ENCODE measurements at regions not wholly inside any gene's neighbourhood (a gene's known extent, or its start where the extent isn't known, plus 50 kb on each side); places are given as distances from the start of the nearest gene placed in this dataset.
"Not testable (repeated sequence)": the region's sequence is repeated elsewhere in the genome, so short reads cannot be mapped to it uniquely, and the experiment has no call there.

DNA sequence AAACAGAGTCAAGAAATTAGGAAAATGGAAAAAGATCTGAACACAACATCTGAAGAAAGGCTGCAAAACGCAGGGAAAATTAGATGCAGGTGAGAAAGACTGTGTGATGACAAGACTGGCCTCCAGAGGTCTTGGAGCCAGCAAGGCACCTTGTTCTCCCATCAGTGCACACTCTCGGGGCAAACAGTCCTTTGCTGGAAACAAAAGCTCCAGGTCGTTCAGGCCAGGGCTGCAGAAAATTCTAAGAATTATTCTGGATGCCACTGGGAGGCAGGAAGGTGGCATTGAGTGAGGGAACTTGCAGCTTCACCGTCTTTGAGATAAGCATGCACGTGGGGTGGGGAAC is 219.9 kb upstream of the SSTR4 start:
- DNase-seq (ENCODE audit: low read depth in 4 of 4, low spot score in 3 of 4) = no peak

DNA sequence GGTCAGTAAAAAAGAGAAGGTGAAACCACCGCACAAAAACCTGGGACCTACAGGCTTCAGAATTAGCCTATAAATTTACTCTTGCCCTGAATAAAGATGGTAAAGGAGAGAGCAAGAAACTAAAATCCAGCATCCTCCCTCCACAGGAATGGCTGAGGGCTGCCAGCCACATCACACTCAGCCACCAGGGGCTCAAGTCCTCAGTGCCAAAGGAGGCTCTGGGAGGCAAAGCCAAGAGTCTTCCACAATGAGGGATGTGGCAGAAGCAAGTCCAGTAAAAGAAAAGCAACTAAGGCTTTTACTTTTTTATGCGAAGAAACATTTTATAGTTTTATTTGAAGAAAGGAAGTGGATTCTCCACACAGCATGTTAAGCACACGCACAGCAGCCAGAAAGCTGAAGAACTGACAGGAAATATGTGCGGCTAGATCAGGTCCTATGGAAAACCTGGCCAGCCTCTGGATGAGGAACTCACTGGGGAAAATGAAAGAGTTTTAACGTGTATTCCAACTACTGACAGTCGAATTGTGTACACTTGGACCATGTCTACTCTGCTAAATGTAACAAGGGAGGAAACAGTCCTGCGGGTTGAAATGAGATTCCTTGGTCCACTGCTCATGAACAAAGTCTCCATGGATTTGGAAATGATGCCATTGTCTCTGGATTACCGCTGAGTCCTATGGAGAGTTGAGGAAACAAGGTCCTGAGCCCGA is 219.4 kb upstream of the SSTR4 start:
- no peak for DNase-seq (ENCODE audit: low read depth in 4 of 4, low spot score in 3 of 4)

DNA sequence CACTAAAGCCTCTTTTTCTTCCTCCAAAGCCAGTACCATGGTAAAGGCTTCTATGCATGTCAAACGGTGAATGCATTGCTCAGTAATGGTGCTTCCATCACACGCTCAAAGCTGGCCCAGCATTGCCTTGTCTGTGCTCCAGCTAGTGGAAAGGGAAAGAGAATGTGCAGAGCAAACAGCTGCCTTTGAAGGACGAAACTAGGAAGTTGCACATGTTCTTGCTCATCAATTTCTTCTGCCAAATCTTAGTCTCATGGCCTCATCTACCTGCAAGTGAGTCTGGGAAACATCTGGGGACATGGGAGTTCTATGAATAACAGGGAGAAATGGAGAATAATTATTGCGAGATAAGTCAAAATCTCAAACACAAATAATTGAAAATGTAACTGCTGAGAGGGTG is 216.5 kb upstream of the SSTR4 start:
- no peak for DNase-seq (ENCODE audit: low read depth in 4 of 4, low spot score in 3 of 4)

DNA sequence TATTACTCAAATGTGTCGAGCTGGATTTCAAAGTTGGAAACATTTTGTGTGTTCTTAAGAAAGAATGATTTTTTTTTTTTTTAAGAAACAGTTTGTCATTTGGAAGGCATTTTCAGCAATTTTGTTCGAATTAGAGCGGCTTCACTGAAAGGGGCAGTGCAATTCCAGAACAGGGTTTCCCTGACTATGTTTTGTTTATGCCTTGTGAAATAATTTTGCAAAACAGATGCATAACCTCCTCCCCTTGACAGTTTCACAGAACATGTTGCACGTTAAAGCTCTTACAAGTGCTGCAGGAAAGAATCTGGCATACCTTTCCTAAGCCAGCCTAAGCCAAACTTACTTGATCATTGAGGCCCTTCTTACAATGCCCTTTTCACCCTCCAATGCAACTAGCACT is 216.0 kb upstream of the SSTR4 start:
- DNase-seq (ENCODE audit: low read depth in 4 of 4, low spot score in 3 of 4) = no peak

DNA sequence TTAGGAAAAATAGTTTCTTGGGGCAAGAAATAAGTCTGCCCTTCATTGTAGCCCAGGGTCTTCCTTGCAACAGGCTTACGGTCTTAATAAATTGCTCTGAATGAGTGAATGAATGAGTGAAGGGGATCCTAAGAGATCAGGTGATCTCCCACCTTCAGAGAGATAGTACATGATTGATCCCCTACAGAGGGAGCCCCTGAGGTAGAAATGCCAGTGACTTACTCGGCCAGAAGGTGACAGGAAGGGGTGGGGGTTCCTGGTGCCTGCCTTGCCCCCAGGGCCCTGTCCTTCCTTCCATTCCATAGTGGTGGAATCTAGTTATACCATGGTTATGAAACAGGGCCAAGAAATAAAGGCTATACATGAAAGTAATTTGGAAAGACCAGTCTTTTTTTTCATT is 215.3 kb upstream of the SSTR4 start:
- DNase-seq (ENCODE audit: low read depth in 4 of 4, low spot score in 3 of 4) = no peak

DNA sequence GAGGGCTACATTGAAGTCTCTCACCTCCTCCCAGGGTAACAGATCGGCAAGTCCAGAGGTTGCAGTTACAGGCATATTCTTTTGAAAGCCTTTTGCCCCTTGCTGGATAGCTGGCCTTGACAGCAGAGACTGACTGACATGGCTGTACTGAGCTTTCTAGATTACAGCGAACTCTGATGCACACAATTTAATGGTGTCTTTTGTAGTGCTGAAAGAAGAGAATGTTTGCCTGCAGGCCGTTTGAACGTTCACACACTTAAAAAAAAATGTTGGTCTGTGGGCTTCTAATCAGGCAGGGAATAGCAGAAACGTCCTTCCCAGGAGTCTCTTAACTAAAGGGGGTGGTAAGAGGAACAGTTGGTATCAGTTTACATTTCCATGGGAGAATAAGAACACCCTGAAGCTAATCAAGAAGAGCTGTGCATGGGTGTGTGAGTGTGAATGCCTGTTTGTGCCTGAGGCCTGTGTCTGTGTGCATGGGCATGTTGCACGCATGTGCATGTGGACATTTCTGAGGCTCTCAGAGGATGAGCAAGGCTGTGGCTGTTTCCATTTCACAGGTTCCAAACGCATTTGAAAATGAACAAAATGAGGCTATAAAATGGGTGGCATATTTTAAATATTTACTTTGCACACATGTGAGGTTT is 213.9 kb upstream of the SSTR4 start:
- no peak for DNase-seq (ENCODE audit: low read depth in 4 of 4, low spot score in 3 of 4)

DNA sequence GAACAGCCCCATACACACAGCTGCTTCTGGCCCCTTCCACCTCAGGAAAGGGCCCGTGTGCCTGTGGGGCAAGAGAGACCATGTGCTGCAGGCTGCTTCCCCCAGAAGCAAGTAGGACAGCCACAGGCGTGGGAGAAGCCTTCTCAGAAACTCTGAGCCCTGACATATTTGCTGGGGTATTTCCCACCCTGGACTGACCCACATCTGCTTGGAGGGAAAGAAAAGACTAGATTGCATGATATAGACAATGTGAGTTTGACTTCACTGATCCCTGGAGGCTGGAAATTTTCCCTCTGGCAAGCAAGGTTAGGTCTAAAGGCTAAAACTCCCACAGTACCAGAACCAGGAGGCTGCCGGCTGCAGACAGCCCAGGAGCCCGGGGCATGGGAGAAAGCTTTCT is 213.3 kb upstream of the SSTR4 start:
- DNase-seq (ENCODE audit: low read depth in 4 of 4, low spot score in 3 of 4) = no peak

DNA sequence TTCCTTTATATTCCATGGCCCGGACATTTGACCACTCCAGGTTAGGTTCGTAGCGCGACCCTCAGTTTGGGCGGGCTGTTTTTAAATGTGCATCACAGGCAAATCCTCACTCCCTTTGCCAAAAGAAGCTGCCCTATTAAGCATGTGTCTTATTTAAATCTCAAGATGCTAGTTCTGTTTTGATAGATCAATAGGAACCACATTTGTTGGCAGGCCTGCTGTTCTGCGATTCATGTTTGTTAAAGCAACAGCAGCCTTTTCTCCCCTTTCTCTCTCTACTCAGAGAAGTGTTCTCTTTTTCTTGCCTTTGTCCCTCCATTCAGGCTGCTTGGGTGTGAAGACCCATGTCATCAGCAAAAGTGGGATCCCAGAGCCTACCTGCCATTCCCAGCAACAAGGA is 212.0 kb upstream of the SSTR4 start:
- no peak for DNase-seq (ENCODE audit: low read depth in 4 of 4, low spot score in 3 of 4)

DNA sequence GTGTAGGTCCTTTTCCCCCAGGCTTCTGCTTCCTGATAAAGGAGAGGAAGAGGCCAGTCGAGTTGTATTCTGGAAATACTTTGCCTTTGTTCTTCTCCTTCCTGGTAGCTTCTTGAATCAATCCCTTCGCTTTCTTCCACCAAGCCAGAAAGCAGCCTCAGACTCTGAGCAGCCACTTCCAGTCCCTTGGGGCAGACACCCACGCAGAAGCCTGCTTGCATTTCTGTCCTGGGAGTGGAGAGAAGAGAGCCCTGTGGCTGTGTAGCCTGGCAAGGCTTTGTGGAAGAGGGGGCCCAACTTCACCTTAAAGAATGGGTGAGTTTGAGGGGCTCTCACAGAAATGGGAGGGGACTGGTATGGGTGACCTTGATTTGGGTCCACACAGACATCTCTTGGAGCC is 211.0 kb upstream of the SSTR4 start:
- no peak for DNase-seq (ENCODE audit: low read depth in 4 of 4, low spot score in 3 of 4)

DNA sequence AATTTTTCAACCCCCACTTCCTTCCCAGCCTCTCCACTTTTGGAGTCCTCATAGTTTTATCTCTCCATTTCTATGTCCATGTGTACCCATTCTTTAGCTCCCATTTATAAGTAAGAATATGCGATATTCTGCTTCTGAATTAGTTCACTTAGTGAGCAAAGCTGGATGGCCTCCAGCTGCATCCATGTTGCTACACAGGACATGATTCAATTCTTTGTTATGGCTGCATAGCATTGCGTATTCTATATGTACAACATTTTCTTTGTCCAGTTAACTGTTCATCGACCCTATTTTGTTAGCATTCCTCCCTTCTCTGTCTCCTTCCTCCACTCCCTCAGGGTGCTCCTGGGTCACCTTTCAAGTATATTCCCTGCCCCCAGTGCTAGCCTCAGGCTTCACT is 210.0 kb upstream of the SSTR4 start:
- DNase-seq (ENCODE audit: low read depth in 4 of 4, low spot score in 3 of 4) = no peak

DNA sequence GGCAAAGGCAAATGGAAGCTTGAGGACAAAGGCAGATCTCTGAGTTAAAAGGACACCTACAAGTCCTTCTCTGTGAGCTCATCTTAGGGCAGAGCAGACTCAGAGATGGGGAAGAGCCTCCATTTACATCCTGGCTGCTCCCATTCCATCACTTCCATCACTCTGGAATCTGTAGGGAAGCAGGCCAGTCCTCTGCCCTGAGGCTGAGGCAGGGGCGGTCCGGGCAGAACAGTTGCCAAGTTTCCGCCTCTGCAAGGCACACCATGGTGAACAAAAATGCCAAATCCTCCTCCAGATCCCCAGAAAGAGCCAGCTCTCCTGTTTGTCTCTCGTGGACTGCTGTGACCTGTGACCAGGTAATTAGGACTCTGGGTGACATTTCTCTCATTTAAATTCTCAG is 209.6 kb upstream of the SSTR4 start:
- DNase-seq (ENCODE audit: low read depth in 4 of 4, low spot score in 3 of 4) = no peak

DNA sequence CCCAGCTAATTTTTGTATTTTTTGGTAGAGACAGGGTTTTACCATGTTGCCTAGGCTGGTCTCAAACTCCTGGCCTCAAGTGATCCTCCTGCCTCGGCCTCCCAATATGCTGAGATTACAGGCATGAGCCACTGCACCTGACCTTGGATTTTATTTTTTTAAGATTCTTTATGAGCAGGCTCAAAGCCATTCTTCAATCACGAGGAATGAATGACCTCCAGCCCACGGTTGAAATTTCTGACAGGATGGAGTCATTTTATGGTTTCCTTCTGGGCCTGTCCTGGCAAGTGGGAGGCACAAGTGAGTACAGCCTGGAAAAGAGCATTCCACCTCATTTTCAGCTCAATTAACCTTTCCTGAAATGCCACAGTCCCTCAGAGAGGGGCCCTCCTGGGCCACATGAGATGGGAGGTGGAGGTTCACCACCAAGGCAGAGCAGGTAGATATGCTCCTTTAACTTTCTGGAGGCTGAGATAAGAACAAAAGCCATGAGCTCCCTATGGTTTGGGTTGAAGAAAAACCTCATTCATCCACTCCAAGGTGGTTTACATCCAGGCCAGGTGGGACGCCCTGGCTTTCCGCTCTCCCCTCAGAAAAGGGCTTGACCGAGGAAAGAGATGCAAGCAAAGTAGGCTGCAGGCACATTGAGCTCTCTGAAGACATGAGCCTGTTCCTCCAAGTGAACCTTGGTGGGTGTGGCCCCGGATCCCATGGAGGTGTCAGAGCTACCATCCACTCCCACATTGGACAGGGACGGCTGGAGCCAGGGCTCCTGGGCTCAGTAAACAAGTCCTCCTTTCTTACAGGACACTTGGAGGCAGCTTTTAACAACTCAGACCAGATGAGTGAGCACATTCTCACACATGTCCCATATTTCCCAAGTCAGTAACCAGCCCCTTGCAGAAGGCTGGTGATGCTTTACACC is 208.5 kb upstream of the SSTR4 start:
- no peak for DNase-seq (ENCODE audit: low read depth in 4 of 4, low spot score in 3 of 4)

DNA sequence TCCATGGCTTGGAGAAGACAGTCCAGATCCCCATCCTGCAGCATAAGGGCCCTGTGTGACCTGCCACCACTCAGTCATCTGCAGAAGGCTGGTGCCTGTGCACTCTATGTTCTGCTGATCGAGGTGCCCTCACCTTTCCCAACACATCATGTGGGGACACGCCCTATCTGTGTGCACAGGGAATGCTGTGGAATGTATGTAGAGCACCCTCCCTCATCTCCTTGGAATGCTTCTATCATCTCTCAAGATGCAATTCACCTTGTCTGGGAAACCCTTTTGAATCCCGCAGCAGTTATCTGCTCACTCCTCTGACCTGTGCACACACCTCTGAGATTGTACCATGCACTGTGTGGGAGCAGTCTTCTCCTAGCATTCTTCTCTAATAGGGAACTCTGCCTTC is 207.2 kb upstream of the SSTR4 start:
- no peak for DNase-seq (ENCODE audit: low read depth in 4 of 4, low spot score in 3 of 4)

DNA sequence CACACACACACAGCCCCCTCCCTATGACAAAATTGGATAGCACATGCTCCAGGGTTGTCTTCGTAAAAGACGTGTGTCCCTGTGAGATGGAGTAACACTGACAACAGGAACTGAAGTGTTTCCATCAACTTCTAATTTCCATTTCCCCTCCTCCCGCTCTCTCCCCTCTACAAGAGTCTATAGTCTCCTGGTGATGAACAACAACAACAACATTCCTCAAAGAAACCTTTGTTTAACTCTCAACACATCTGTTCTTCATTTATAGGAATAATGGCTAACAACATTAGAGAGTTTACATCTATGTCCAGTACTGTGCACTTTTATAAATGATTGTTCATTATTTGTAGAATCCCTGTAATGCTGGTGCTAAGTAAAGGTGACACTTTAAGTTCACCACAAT is 205.8 kb upstream of the SSTR4 start:
- DNase-seq (ENCODE audit: low read depth in 4 of 4, low spot score in 3 of 4) = no peak

DNA sequence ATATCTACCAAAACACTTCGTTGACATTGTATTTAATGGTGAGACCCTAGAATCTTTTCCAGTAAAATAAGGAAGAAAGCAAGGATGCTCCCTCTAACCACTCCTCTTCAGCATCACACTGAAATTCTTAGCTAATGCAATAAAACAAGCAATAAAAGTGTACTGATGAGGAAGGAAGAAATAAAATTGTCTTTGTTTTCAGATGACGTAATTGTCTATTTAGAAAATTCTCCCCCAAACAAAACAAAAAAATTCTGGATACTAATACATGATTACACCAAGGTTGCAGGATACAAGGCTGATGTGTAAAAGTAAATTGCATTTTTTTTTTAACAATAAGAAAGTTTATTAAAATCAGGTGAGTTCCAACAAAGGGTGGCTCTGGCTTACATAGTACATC is 205.0 kb upstream of the SSTR4 start:
- DNase-seq (ENCODE audit: low read depth in 4 of 4, low spot score in 3 of 4) = no peak

DNA sequence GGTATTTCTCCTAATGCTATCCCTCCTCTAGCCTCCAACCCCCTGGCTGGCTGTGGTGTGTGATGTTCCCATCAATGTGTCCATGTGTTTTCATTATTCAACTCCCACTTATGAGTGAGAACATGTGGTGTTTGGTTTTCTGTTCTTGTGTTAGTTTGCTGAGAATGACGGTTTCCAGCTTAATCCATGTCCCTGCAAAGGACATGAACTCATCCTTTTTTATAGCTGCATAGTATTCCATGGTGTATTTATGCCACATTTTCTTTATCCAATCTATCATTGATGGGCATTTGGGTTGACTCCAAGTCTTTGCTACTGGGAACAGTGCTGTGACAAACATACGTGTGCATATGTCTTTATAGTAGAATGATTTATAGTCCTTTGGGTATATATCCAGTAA is 204.4 kb upstream of the SSTR4 start:
- not testable (repeated sequence) for DNase-seq (ENCODE audit: low read depth in 4 of 4, low spot score in 3 of 4)

DNA sequence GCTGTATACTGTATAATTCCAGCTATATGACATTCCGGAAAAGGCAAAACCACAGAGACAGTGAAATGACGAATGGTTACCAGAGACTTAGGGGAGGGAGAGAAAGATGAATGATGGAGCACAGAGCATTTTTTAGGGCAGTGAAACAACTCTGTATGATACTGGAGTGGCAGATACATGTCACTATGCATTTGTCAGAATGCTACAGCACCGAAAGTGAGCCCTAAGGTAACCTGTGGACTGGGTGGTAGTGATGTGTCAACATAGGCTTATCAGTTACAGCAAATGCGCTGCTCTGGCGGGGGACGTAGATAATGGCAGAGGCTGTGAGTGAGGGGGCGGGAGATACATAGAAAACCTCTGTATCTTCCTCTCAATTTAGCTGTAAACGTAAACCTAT is 201.3 kb upstream of the SSTR4 start:
- DNase-seq (ENCODE audit: low read depth in 4 of 4, low spot score in 3 of 4) = no peak

DNA sequence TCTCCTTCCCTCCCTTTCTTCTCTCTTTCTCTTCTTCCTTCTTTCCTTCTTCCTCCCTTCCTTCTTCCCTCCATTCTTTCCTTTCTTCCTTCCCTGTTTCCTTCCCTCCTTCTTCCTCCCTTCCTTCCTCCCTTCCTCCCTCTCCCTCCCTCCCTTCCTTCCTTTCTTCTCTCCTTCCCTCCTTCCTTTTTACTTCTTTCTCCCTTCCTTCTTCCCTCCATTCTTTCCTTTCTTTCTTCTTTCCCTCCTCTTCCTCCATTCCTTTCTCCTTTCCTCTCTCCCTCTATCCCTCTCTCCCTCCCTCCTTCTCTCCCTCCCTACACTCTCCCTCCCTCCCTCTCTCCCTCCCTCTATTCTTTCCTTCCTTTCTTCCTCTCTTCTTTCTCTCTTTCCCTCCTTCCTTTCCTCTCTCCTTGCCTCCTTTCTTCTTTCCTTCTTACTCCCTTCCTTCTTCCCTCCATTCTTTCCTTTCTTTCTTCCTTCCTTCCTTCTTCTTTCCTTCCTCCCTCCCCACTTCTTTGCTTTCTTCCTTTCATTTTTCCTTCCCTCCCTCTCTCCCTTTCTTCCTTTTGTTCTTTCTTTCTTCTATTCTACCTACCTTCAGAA is 200.4 kb upstream of the SSTR4 start:
- DNase-seq (ENCODE audit: low read depth in 4 of 4, low spot score in 3 of 4) = no peak

DNA sequence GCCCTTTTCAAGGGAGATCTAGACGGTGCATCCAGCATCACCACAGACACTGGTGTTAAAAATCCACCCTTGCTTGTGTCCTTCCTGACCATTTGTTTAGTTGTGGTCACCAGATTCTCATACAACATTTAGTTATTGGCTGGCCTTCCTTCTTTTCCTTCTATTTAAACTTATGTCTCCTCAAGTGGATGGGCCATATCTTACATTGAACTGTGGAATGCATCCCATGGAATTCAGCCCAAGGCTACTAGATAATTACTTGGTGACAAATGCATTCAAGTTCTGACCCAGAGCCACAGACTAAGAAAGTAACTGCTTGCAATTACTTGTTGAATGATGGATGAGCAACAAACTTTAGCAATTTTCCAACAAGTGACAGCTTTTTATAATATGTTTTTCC is 198.9 kb upstream of the SSTR4 start:
- DNase-seq (ENCODE audit: low read depth in 4 of 4, low spot score in 3 of 4) = no peak

DNA sequence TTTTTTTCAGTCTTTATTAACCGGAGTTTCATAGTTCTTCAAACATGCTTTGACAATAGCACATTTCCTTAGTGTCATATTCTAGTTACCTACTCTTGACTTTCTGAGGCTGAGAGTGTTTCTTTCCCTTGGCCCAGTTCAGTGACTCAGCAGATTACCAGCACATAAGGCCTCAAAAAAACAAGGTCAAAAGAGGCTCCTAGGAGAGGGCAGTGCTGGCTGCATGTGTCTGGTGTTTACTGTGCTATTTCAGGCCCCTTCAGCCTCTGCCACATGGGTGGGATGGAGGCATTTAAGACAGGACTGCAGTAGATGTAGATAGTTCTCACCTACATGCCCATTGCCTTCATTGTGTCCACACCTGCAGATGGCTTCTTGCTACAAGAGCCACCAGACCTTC is 198.2 kb upstream of the SSTR4 start:
- DNase-seq (ENCODE audit: low read depth in 4 of 4, low spot score in 3 of 4) = no peak

DNA sequence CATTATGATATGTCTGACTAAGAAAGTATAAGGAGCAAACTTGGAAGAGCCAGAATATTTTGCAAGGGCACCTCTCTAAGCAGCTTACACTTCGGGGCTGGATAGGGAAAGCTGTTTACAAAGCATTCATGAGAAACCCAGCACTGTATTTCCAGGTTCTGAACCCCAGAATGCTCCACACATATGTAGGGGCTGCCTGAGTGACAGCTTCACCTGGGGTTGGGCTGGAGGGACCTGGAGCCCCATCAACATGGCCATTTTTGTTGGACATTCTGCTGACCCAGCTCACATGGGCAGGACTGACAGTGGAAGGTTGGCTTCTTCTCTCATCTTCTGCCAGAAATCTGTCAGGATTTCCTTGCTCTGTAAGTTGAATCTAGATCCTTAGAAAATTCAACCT is 197.1 kb upstream of the SSTR4 start:
- no peak for DNase-seq (ENCODE audit: low read depth in 4 of 4, low spot score in 3 of 4)
